ENCODE measurements at regions not wholly inside any gene's neighbourhood (a gene's known extent, or its start where the extent isn't known, plus 50 kb on each side); places are given as distances from the start of the nearest gene placed in this dataset.

GRCh38 chr3:111359261-111360030 lies 182.6 kb upstream of the CD96 start:
- no peak for DNase-seq

- no peak for DNase-seq
These were observed 179.5 kb upstream of the CD96 start for GRCh38 chr3:111362381-111363009.

- no peak for DNase-seq
These were observed 175.5 kb upstream of the CD96 start for GRCh38 chr3:111366515-111366914.

GRCh38 chr3:111368056-111368455 lies 173.9 kb upstream of the CD96 start:
- DNase-seq, result peak; percentile 15

GRCh38 chr3:111369958-111370357 lies 172.0 kb upstream of the CD96 start:
- DNase-seq, result no peak

GRCh38 chr3:111373239-111373638 lies 168.8 kb upstream of the CD96 start:
- DNase-seq, result no peak

- no peak for DNase-seq
These were observed 168.1 kb upstream of the CD96 start for GRCh38 chr3:111373861-111374260.

- DNase-seq, result no peak
These were observed 156.0 kb upstream of the CD96 start for GRCh38 chr3:111385971-111386495.

GRCh38 chr3:111392894-111393398 lies 149.1 kb upstream of the CD96 start:
- peak; percentile 58 for DNase-seq

- DNase-seq, result no peak
These were observed 129.3 kb upstream of the CD96 start for GRCh38 chr3:111412656-111413055.

GRCh38 chr3:111414531-111414930 lies 127.5 kb upstream of the CD96 start:
- DNase-seq, result no peak

- DNase-seq, result no peak
These were observed 127.0 kb upstream of the CD96 start for GRCh38 chr3:111415018-111415417.

- no peak for DNase-seq
These were observed 123.6 kb upstream of the CD96 start for GRCh38 chr3:111418391-111418790.

- DNase-seq, result no peak
These were observed 113.7 kb upstream of the CD96 start for GRCh38 chr3:111428301-111428700.

- no peak for DNase-seq
These were observed 106.9 kb upstream of the CD96 start for GRCh38 chr3:111434941-111435622.

- no peak for DNase-seq
These were observed 103.7 kb upstream of the CD96 start for GRCh38 chr3:111438283-111438682.

- no peak for DNase-seq
These were observed 87.4 kb upstream of the CD96 start for GRCh38 chr3:111454551-111454950.

GRCh38 chr3:111465081-111465670 lies 76.8 kb upstream of the CD96 start:
- DNase-seq, result no peak

- DNase-seq, result no peak
These were observed 72.0 kb upstream of the CD96 start for GRCh38 chr3:111470032-111470431.

- no peak for DNase-seq
These were observed 70.2 kb upstream of the CD96 start for GRCh38 chr3:111471831-111472230.

GRCh38 chr3:111472556-111472955 lies 69.4 kb upstream of the CD96 start:
- no peak for DNase-seq

- no peak for DNase-seq
These were observed 68.4 kb upstream of the CD96 start for GRCh38 chr3:111473550-111473949.

- DNase-seq, result no peak
These were observed 65.3 kb upstream of the CD96 start for GRCh38 chr3:111476701-111477100.
